HG03575 (cell line): ENCODE measurements at regions not wholly inside any gene's neighbourhood (a gene's known extent, or its start where the extent isn't known, plus 50 kb on each side); places are given as distances from the start of the nearest gene placed in this dataset.

Source experiments
- ATAC-seq: cut with Tn5 transposase; IDR thresholded peaks from one replicate; pipeline ENCODE4 v1.9.1; 2021; ENCODE audit not compliant: unreplicated experiment, insufficient number of reproducible peaks, low FRiP score; ENCODE audit errors: extremely low read depth

DNA sequence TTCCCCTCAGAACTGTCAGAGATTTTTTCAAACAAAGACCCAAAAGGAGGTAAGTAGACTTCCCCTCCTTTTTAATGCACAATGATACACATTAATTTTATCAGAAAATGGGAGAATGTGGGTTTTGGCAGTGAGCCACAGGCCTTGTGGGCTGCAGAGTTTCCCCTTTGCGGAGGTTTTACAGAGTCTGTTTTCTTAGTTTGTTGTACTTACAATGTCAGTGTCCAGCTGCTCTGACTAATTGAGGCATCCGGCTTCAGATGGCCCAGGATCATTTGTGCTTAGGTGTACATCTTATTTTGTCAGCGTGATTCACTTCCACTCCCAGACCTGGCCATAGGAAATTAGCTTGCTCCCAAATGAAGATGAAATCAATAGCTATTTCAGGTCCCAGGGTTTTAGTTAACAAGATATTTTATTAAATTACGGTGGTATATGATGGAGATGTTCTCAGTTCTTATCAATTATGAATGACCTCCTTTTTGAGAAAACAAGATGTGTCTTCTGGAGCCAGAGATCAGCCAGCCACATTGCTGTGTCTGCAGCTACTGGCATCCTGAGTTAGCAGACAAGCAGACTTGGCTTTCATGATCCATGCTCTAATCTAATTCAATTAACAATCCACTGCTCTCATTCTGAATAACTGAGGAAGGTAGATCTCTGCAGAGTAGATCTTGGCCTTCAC is 1086.6 kb upstream of the SORCS1 start:
- no peak for ATAC-seq

- no peak for ATAC-seq
These were observed 1085.4 kb upstream of the SORCS1 start for GRCh38 chr10:108249940-108250339.

GRCh38 chr10:108244443-108245228 is 1080.1 kb upstream of the SORCS1 start:
- ATAC-seq: no peak

DNA sequence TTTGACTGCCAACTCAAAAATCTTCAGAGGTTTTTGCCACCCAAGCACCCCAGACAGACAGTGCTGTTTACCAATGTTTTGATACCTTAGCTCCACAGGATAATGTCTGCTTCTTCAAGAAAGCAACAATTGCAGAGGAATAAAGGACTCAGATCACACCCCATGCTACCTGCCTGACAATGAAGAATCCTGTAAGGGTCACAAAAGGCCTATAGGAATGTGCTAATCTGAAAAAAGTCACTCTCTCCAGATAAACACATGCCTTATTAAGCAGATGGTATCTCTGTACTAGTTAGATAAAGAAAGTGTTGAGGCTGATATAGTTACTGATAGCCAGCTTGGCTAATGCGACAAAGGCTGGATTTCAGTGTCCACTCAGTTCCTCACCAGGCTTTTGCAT is 1076.7 kb upstream of the SORCS1 start:
- no peak for ATAC-seq

- ATAC-seq: no peak
These were observed 1073.8 kb upstream of the SORCS1 start for GRCh38 chr10:108238261-108238660.

GRCh38 chr10:108230478-108231170 is 1066.1 kb upstream of the SORCS1 start:
- ATAC-seq: no peak

GRCh38 chr10:108208732-108209131 is 1044.2 kb upstream of the SORCS1 start:
- no peak for ATAC-seq

- ATAC-seq: no peak
These were observed 1043.5 kb upstream of the SORCS1 start for GRCh38 chr10:108208038-108208437.

GRCh38 chr10:108204528-108205305 is 1040.2 kb upstream of the SORCS1 start:
- no peak for ATAC-seq

DNA sequence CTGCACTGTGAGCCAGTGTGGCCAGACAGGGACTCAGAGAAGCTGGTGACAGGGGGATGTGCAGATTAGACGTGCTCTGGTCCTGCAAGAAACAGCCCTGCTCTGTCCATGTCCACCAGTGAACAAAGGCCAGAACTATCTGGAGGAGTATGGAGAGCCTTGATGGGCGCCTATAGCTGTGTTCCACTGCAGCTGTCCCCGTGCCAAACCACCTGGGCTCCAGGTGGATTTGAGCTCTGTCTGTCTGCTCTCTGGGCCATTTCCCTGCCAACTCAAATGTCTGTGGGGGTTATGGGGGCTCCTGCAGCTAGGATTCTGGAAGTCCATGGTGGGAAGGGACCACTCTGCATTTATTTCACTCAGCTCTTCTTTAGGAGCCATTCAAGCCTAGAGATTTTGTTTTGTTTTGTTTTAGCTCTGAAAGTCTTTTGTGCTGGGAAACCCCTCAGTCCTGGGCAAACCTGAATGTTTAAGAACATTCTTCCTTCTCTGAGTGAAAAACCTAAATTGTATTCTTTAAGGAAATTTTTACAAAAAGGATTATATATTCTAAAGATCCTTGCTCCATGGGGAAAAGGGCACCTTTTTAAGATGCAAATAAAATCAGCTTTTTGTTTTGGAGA is 1039.5 kb upstream of the SORCS1 start:
- ATAC-seq: no peak

GRCh38 chr10:108187408-108188012 is 1023.0 kb upstream of the SORCS1 start:
- no peak for ATAC-seq

DNA sequence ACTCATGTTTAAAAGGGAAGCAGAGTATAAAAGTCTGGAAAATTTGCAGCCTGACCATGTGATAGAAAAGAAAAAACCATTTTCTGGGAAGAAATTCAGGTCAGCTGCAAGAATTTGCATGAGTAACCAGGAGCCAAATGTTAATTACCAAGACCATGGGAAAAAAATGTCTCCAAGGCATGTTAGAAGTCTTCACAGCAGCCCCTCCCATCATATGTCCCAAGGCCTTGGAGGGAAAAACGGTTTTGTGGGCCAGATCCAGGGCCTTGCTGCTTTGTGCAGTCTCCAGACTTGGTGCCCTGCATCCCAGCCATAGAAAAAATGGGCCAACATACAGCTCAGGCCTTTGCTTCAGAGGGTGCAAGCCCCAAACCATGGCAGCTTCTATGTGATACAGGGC is 1019.6 kb upstream of the SORCS1 start:
- ATAC-seq: no peak

DNA sequence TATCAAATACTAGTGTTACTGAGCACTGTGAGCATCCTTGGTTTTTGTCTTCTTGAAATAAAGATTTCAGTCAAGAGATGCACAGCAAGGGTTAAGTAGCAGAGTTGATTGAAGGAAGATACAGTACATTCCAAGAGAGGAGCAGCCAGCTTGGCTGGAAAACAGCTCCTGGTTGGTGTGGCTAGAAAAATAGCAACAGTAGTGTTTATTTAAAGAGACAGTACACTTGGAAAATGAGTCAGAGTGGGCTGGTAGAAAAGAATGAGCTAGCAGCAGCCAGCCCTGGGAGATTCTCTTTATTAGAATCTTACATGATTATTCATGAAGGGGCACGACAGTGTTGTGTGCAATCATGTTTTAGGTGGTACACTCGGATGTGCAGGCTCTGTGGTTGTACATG is 1016.4 kb upstream of the SORCS1 start:
- ATAC-seq: no peak

GRCh38 chr10:108169846-108170245 is 1005.3 kb upstream of the SORCS1 start:
- ATAC-seq: no peak

DNA sequence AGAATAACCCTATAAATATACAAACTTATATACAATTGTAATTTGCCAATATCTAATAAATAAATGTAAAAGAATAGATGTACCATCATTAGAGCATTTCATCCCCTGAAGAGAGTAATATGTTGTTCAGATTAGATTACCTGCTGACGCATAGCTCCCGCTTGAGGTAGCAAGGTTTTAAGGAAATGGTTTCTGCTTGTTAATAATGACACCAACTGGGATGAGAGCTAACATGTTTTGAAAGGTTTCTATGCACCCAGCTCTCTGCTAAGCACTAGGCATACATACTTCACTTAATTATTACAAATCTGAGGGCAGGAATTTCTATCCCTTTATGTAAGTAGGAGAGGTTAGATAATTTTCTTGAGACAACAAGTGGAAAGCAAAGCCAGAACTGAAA is 1003.3 kb upstream of the SORCS1 start:
- ATAC-seq: no peak

GRCh38 chr10:108166401-108166800 is 1001.9 kb upstream of the SORCS1 start:
- ATAC-seq: no peak

DNA sequence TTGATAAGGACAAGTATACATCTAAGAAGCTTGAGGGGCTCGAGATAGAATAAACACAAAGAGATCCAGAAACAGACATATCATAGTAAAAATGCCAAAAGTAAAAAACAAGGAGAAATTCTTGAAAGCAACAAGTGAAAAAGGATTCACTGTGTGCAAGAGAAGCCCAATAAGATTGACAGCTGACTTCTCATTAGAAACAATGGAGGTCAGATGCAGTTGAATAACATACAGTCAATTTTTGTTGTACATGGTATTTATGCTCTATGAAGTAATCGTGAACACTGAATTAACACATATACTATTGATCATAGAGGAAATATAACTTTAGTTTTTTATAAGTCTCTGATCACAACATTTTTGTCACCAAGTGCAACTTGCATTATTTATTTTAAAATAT is 982.8 kb upstream of the SORCS1 start:
- no peak for ATAC-seq

DNA sequence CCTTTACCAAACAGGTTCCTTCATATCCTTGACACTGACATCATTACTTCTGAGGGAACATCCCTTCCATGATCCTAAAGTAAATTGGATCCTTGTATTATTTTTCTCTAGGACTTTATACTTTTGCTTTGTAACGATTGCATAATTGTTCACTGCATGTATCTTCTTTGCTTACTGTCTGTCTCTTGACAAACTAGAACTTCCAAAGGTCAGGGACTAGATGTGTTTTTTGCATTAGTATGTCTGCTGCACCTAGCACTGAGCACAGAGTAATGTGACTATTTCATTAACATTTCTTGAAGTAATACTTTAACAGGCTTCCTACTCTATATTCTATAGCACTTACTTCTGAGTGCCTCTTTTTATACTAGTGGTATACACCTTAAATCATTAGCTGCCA is 976.6 kb upstream of the SORCS1 start:
- no peak for ATAC-seq

GRCh38 chr10:108132303-108132702 is 967.8 kb upstream of the SORCS1 start:
- no peak for ATAC-seq
